HEK293 (cell line): ENCODE measurements at regions not wholly inside any gene's neighbourhood (a gene's known extent, or its start where the extent isn't known, plus 50 kb on each side); places are given as distances from the start of the nearest gene placed in this dataset.

Experiments used
- CTCF ChIA-PET: fragments of 350-600 bp; formaldehyde crosslinking; extraction: SDS; loops from one replicate; lab custom pipeline; 2021; ENCODE audit warnings: antibody characterized with exemption; lab: Yijun Ruan, JAX
- POLR2A ChIA-PET: fragments of 300-600 bp; formaldehyde crosslinking; extraction: SDS; loops from one replicate; lab custom pipeline; 2020; ENCODE audit warnings: antibody characterized with exemption, inconsistent platforms; lab: Yijun Ruan, JAX
- H3K27ac ChIP-seq: fragments of 200-500 bp; sonication (Bioruptor generic); 2 replicates; pipeline ENCODE4 v1.5.1; 2014; ENCODE audit warnings: low read depth, low read length, control low read depth, inconsistent platforms; ENCODE audit errors: extremely low read depth
- H3K36me3 ChIP-seq, 2 experiments: fragments of 200-500 bp in 1 of 2; sonication (Bioruptor generic) in 1 of 2; 1 replicate in 1 of 2; 2 replicates in 1 of 2; pipeline ENCODE4 v1.5.1; 2014 to 2017; ENCODE audit warnings: inconsistent platforms in 2 of 2, low read length in 2 of 2; ENCODE audit not compliant: control insufficient read depth in 2 of 2, insufficient read depth in 1 of 2
- H3K4me1 ChIP-seq: fragments of 200-500 bp; sonication (Bioruptor generic); 2 replicates; pipeline ENCODE4 v1.5.1; 2014; ENCODE audit warnings: mild to moderate bottlenecking, low read length, inconsistent platforms; ENCODE audit not compliant: control insufficient read depth, insufficient read depth
- H3K4me3 ChIP-seq: 2 replicates; pipeline ENCODE4 v1.5.1; 2011; ENCODE audit warnings: low read depth, mild to moderate bottlenecking, control low read depth, low read length, moderate library complexity
- H3K9me3 ChIP-seq: fragments of 200-500 bp; sonication (Bioruptor generic); 2 replicates; pipeline ENCODE4 v1.5.1; 2014; ENCODE audit warnings: low read depth, low read length, inconsistent platforms; ENCODE audit not compliant: control insufficient read depth, insufficient read depth
- GFI1B ChIP-seq: fragments of 450-650 bp; formaldehyde crosslinking; IDR thresholded peaks from 2 replicates; pipeline ENCODE4 v1.5.1; 2016; ENCODE audit warnings: missing biosample characterization, missing genetic modification characterization
- HOXC10 ChIP-seq: sonication (generic); formaldehyde crosslinking; IDR thresholded peaks from 2 replicates; pipeline ENCODE4 v1.8.1; 2023; ENCODE audit warnings: mild to moderate bottlenecking, missing genetic modification reagents
- SP7 ChIP-seq: fragments of 450-650 bp; formaldehyde crosslinking; IDR thresholded peaks from 2 replicates; pipeline ENCODE4 v1.5.1; 2016; ENCODE audit warnings: missing biosample characterization, missing genetic modification characterization
- ZBTB17 ChIP-seq: fragments of 450-650 bp; formaldehyde crosslinking; IDR thresholded peaks from 2 replicates; pipeline ENCODE4 v1.5.1; 2016; ENCODE audit warnings: missing biosample characterization, missing genetic modification characterization
- ZNF155 ChIP-seq: fragments of 450-650 bp; formaldehyde crosslinking; IDR thresholded peaks from 2 replicates; pipeline ENCODE4 v1.5.1; 2016; ENCODE audit warnings: missing biosample characterization, missing genetic modification characterization
- ZNF175 ChIP-seq: fragments of 450-650 bp; formaldehyde crosslinking; IDR thresholded peaks from 2 replicates; pipeline ENCODE4 v1.5.1; 2016; ENCODE audit warnings: missing biosample characterization, missing genetic modification characterization
- ZNF202 ChIP-seq: fragments of 450-650 bp; formaldehyde crosslinking; IDR thresholded peaks from 2 replicates; pipeline ENCODE4 v1.5.1; 2016; ENCODE audit warnings: missing biosample characterization, missing genetic modification characterization, borderline replicate concordance
- ZNF24 ChIP-seq: fragments of 450-650 bp; formaldehyde crosslinking; IDR thresholded peaks from 2 replicates; pipeline ENCODE4 v1.5.1; 2016; ENCODE audit warnings: missing biosample characterization, missing genetic modification characterization
- ZNF280C ChIP-seq: fragments of 450-650 bp; formaldehyde crosslinking; IDR thresholded peaks from 2 replicates; pipeline ENCODE4 v1.5.1; 2016; ENCODE audit warnings: missing biosample characterization, missing genetic modification characterization
- ZNF341 ChIP-seq: fragments of 450-650 bp; formaldehyde crosslinking; IDR thresholded peaks from 2 replicates; pipeline ENCODE4; 2016; ENCODE audit warnings: low read depth, missing biosample characterization, missing genetic modification characterization
- ZNF398 ChIP-seq: fragments of 450-650 bp; formaldehyde crosslinking; IDR thresholded peaks from 2 replicates; pipeline ENCODE4 v1.5.1; 2017; ENCODE audit warnings: missing biosample characterization, missing genetic modification characterization
- ZNF423 ChIP-seq: fragments of 450-650 bp; formaldehyde crosslinking; IDR thresholded peaks from 2 replicates; pipeline ENCODE4 v1.5.1; 2016; ENCODE audit warnings: missing biosample characterization, missing genetic modification characterization
- ZNF488 ChIP-seq: fragments of 450-650 bp; formaldehyde crosslinking; IDR thresholded peaks from 2 replicates; pipeline ENCODE4 v1.5.1; 2016; ENCODE audit warnings: missing biosample characterization, missing genetic modification characterization
- ZNF518A ChIP-seq: fragments of 450-650 bp; formaldehyde crosslinking; conservative IDR thresholded peaks from 2 replicates; pipeline ENCODE4 v1.5.1; 2016; ENCODE audit warnings: low read depth, missing biosample characterization, missing genetic modification characterization
- ZNF645 ChIP-seq: fragments of 450-650 bp; formaldehyde crosslinking; IDR thresholded peaks from 2 replicates; pipeline ENCODE4; 2016; ENCODE audit warnings: missing biosample characterization, missing genetic modification characterization
- ZNF768 ChIP-seq: fragments of 450-650 bp; formaldehyde crosslinking; IDR thresholded peaks from 2 replicates; pipeline ENCODE4 v1.5.1; 2018; ENCODE audit warnings: missing biosample characterization, mild to moderate bottlenecking, missing genetic modification characterization

GRCh38 chr13:79725841-79726240 is 244.9 kb downstream of the NDFIP2 start (continued):
- no peak for TF ChIP-seq ZNF518A (tag by site-specific recombination)
- no peak for TF ChIP-seq ZNF341 (tag by site-specific recombination)
- no peak for TF ChIP-seq ZNF155
- TF ChIP-seq ZBTB17 (tag by site-specific recombination), result no peak
- TF ChIP-seq ZNF398 (tag by site-specific recombination), result no peak
- no peak for TF ChIP-seq ZNF423 (tag by site-specific recombination)
- TF ChIP-seq ZNF645 (tag by site-specific recombination), result no peak
- no peak for TF ChIP-seq GFI1B (tag by site-specific recombination)
- TF ChIP-seq ZNF768 (tag by site-specific recombination), result no peak

GRCh38 chr13:79724348-79725103 is 243.6 kb downstream of the NDFIP2 start:
- ChIA-PET POLR2A (no interaction called here), CTCF (interaction anchor here (0.6 to 1.1 kb wide), 3 partner anchors 46 to 610 kb away, joined by 3 to 4 read pairs (median 4); no protein-coding TSS in a partner anchor)
- H3K4me3 ChIP-seq, result no peak overlapping the region
- H3K27ac ChIP-seq, result no peak overlapping the region
- H3K36me3 ChIP-seq, result no peaks in the 10 kb centered on the region
- no peaks in the 10 kb centered on the region for H3K4me1 ChIP-seq
- H3K9me3 ChIP-seq, result no peaks in the 10 kb centered on the region
- TF ChIP-seq ZNF175 (tag by site-specific recombination), result no peak
- TF ChIP-seq ZNF488, result no peak
- TF ChIP-seq ZNF280C, result no peak
- no peak for TF ChIP-seq HOXC10
- TF ChIP-seq SP7 (tag by site-specific recombination), result no peak
- no peak for TF ChIP-seq ZNF202 (tag by site-specific recombination)
- TF ChIP-seq ZNF24 (tag by site-specific recombination), result no peak
